LNCAP (cell line): ENCODE measurements at regions not wholly inside any gene's neighbourhood (a gene's known extent, or its start where the extent isn't known, plus 50 kb on each side); places are given as distances from the start of the nearest gene placed in this dataset.

Experiments used
- CTCF ChIP-seq: fragments of 450-650 bp; IDR thresholded peaks from 2 replicates; pipeline ENCODE4 v1.5.1; 2017; ENCODE audit warnings: mild to moderate bottlenecking

- TF ChIP-seq CTCF = no peak
Measured at GRCh38 chrX:131735127-131735526, 191.3 kb downstream of the OR13H1 start.

- no peak for TF ChIP-seq CTCF
Measured at GRCh38 chrX:131739823-131740222, 195.9 kb downstream of the OR13H1 start.

GRCh38 chrX:131741103-131741581 lies 197.3 kb downstream of the OR13H1 start:
- no peak for TF ChIP-seq CTCF

GRCh38 chrX:131745942-131746489 lies 202.1 kb downstream of the OR13H1 start:
- no peak for TF ChIP-seq CTCF

- peak; percentile 25; the same call in 1 of the 2 replicates for TF ChIP-seq CTCF
Measured at GRCh38 chrX:131746491-131746968, 202.7 kb downstream of the OR13H1 start.

GRCh38 chrX:131747173-131747572 lies 203.3 kb downstream of the OR13H1 start:
- TF ChIP-seq CTCF = peak; percentile 50

GRCh38 chrX:131752493-131753198 lies 208.8 kb downstream of the OR13H1 start:
- no peak for TF ChIP-seq CTCF
